Cardiac muscle cell (in vitro differentiated cells and primary cell): ENCODE measurements at regions not wholly inside any gene's neighbourhood (a gene's known extent, or its start where the extent isn't known, plus 50 kb on each side); places are given as distances from the start of the nearest gene placed in this dataset.
"Not testable (repeated sequence)": the region's sequence is repeated elsewhere in the genome, so short reads cannot be mapped to it uniquely, and the experiment has no call there.

Source experiments
- DNase-seq, 2 donors: peaks; one replicate each; pipeline versions ENCODE4 v3.0.0 to v3.0.0-alpha.2; 2010 to 2017; ENCODE audit warnings: low read depth in 1 of 2, low spot score in 1 of 2
- H3K27ac ChIP-seq: fragments of 200-600 bp; sonication (generic); 2 replicates; pipeline ENCODE4 v1.5.1; 2016
- H3K27me3 ChIP-seq: fragments of 200-600 bp; sonication (generic); 2 replicates; pipeline ENCODE4 v1.6.0; 2016; ENCODE audit warnings: control low read depth
- H3K36me3 ChIP-seq: fragments of 200-600 bp; sonication (generic); 2 replicates; pipeline ENCODE4 v1.5.1; 2016; ENCODE audit warnings: control low read depth
- H3K4me1 ChIP-seq: fragments of 200-600 bp; sonication (generic); 2 replicates; pipeline ENCODE4 v1.8.1; 2017; ENCODE audit warnings: low read depth, mild to moderate bottlenecking, mixed run types
- H3K4me3 ChIP-seq: fragments of 200-600 bp; sonication (generic); 2 replicates; pipeline ENCODE4 v1.5.1; 2016; ENCODE audit warnings: mild to moderate bottlenecking
- H3K9me3 ChIP-seq: fragments of 200-600 bp; sonication (generic); 2 replicates; pipeline ENCODE4 v1.5.1; 2017; ENCODE audit warnings: low read depth, mild to moderate bottlenecking, control low read depth
- TF ChIP-seq, protein P1 (sequence below): IDR thresholded peaks from 2 replicates; pipeline ENCODE4 v1.5.1; 2012; ENCODE audit warnings: low read depth, mild to moderate bottlenecking, low read length

DNA sequence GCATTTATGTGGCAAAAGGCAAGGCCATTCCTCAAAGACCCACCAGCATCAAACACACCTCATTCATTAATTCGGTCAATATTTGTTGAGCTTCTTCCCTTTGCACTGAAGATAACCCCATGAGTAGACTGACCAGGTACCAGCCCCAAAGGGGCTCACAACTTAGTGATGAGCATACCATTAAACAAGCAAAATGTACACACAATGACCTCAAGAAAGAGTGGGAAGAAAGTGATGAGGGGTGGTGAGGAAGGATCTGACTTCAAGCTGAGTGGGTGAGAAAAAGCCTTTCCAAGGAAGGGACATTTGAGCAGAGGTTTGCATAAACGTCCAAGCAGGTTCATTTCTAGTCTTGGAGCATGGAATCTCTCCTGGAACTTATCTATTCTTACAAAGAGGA lies 562.5 kb downstream of the TOX3 start:
- Histone ChIP-seq H3K9me3 (no peaks in the 10 kb centered on the region), H3K27ac (no peak overlapping the region), H3K4me3 (no peak overlapping the region), H3K27me3 (peaks cover 15% of the 10 kb centered on the region), H3K4me1 (no peaks in the 10 kb centered on the region), H3K36me3 (no peaks in the 10 kb centered on the region)
- TF ChIP-seq, protein P1, sequence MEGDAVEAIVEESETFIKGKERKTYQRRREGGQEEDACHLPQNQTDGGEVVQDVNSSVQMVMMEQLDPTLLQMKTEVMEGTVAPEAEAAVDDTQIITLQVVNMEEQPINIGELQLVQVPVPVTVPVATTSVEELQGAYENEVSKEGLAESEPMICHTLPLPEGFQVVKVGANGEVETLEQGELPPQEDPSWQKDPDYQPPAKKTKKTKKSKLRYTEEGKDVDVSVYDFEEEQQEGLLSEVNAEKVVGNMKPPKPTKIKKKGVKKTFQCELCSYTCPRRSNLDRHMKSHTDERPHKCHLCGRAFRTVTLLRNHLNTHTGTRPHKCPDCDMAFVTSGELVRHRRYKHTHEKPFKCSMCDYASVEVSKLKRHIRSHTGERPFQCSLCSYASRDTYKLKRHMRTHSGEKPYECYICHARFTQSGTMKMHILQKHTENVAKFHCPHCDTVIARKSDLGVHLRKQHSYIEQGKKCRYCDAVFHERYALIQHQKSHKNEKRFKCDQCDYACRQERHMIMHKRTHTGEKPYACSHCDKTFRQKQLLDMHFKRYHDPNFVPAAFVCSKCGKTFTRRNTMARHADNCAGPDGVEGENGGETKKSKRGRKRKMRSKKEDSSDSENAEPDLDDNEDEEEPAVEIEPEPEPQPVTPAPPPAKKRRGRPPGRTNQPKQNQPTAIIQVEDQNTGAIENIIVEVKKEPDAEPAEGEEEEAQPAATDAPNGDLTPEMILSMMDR, result no peak
- no peak for DNase-seq

DNA sequence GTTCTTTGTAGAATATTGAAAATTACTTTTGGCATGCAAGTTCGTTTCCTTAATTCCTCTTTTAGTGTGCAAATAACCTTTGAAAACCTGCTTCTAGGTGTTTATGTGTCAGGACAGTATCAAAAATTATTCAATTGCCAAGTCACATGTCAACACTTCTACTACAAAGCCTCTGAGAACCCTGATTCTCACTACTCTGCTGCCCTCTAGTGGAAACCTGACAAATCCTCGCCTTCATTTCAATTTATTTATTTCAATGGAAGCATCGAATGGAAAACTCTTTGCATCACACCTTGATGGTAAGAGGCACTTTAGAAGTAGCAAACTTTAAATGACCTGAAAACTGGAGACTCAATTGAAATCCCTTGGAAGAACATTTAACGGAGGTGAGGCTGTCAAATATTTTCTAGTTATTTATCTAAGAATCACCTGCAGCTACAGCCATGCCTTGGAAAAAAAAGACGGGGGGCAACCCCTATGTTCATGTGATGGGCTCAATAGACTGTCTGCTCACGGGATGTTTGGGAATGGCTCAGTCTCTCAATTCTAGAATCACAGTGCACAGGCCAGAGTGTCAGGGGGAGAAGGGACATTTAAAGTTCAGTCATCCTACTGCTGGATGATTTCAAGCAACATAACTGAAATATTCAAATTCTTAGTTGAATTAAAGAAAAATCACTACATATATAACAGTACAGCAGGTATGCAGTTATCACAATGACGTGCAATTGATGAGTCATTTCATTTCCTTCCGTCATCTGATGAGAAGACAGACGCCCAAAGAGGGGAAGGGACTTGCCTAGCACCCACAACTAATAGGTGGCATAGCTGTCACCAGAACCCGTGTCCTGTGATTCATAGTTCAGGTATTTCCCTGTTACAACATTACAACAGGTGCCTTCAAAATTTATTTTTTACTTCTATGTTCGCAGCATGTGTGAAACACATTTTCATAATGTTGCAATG lies 563.9 kb downstream of the TOX3 start:
- Histone ChIP-seq H3K27me3 (peaks cover 15% of the 10 kb centered on the region), H3K9me3 (no peaks in the 10 kb centered on the region), H3K4me1 (no peaks in the 10 kb centered on the region), H3K4me3 (no peak overlapping the region), H3K27ac (no peak overlapping the region), H3K36me3 (no peaks in the 10 kb centered on the region)
- peak; percentile 79 to 85 for DNase-seq
- TF ChIP-seq, protein P1, result peak; percentile 73

DNA sequence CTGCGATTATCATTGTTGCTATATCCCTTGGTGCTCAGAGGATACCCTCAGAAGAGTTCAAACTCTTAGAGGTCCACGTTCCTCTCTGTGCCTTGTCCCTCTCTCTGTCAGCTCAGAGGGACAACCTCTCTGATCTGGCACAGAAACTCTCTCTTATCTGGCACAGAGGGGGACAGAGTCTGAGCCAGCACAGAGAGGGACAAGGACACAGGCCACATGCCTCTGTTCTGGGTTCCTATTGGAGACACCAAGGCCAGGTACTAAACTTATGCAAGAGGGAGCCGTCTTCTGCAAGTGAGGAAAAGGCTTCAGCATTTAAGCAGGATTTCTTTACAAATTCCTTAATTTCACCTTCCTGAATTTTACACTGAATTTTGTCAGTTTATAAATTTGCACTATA lies 565.2 kb downstream of the TOX3 start:
- TF ChIP-seq, protein P1, result no peak
- Histone ChIP-seq H3K4me1 (no peaks in the 10 kb centered on the region), H3K9me3 (no peaks in the 10 kb centered on the region), H3K4me3 (no peak overlapping the region), H3K27ac (no peak overlapping the region), H3K36me3 (no peaks in the 10 kb centered on the region), H3K27me3 (peaks cover 15% of the 10 kb centered on the region)
- no peak for DNase-seq

DNA sequence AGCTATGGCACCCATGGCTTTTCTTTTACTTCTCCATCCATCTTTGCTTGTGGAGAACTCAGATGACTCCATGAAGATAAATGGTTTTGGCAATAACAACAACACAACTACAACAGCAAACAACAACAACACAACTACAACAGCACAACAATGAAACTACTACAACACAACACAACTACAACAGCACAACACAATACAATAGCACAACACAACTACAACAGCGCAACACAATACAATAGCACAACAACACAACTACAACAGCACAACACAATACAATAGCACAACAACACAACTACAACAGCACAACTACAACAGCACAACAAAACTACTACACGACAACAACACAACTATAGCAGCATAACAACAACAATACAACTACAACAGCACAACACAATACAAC lies 569.4 kb downstream of the TOX3 start:
- DNase-seq, H3K4me3 ChIP-seq, H3K27me3 ChIP-seq, H3K27ac ChIP-seq, H3K36me3 ChIP-seq, H3K9me3 ChIP-seq, H3K4me1 ChIP-seq: not testable (repeated sequence)

DNA sequence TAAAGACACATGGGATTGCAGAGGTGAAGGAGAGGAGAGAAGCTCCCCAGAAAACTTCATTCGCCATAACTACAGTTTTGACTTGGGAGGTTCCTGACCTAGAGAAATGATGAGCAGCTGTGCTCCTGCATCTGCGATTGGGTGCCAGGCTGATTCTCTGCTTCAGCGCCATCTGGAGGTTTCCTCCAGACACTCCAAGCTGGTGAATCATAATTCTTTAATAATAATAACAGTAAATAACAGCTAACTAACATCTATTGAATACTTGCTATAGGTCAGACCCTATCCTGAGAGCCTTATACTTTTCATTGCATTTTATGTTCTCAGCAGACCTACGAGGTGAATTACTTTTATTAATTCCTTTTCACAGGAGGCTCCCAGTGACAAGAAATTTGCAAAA lies 575.8 kb downstream of the TOX3 start:
- no peak overlapping the region for H3K27ac ChIP-seq
- no peaks in the 10 kb centered on the region for H3K4me1 ChIP-seq
- no peak overlapping the region for H3K4me3 ChIP-seq
- DNase-seq, result peak; percentile 8 to 63
- TF ChIP-seq, protein P1, result peak; percentile 31
- no peaks in the 10 kb centered on the region for H3K27me3 ChIP-seq
- no peaks in the 10 kb centered on the region for H3K9me3 ChIP-seq
- H3K36me3 ChIP-seq, result no peaks in the 10 kb centered on the region

DNA sequence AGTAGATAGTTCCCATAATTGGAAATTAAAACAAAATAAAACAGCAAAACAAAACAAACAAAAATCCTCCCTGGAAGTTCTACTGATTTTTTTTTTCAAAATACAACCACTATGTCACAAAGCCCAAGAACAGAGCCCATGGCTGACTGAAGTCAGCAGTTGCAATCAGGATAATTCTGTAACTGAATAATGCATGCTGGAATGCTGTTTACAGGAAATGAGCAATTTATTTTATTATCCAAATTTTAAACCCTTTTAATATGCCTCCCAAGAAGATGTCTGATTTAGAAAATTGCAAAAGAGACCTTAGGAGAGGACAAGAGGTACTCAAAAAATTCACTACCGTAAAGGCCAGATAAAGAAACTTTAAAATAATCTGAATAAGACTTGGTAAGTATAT lies 578.2 kb downstream of the TOX3 start:
- Histone ChIP-seq H3K4me3 (no peak overlapping the region), H3K4me1 (no peaks in the 10 kb centered on the region), H3K27me3 (no peaks in the 10 kb centered on the region), H3K9me3 (no peaks in the 10 kb centered on the region), H3K27ac (no peak overlapping the region), H3K36me3 (no peaks in the 10 kb centered on the region)
- DNase-seq, result no peak
- TF ChIP-seq, protein P1, result no peak
